ENCODE measurements at regions not wholly inside any gene's neighbourhood (a gene's known extent, or its start where the extent isn't known, plus 50 kb on each side); places are given as distances from the start of the nearest gene placed in this dataset.

DNA sequence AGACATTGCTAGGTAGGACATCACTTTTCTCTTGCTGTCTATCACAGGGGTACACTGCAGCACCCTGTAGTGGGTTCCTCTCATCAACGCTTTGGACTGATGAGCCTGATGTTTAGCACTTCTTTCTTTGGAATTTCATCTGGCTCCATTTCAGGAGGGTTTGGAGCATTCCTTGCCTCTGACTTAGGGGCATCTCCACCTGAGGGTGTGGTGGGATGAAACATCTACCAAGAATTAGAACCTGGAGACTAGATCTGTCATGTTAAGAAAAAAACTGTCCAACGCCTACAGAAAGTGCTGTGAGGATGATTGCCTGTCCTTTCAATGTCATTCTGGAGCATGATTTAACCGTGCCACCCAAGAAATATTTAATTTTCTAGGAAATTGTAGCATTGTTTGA is 648.4 kb downstream of the ETS1 start:
- TF ChIP-seq, protein P1, sequence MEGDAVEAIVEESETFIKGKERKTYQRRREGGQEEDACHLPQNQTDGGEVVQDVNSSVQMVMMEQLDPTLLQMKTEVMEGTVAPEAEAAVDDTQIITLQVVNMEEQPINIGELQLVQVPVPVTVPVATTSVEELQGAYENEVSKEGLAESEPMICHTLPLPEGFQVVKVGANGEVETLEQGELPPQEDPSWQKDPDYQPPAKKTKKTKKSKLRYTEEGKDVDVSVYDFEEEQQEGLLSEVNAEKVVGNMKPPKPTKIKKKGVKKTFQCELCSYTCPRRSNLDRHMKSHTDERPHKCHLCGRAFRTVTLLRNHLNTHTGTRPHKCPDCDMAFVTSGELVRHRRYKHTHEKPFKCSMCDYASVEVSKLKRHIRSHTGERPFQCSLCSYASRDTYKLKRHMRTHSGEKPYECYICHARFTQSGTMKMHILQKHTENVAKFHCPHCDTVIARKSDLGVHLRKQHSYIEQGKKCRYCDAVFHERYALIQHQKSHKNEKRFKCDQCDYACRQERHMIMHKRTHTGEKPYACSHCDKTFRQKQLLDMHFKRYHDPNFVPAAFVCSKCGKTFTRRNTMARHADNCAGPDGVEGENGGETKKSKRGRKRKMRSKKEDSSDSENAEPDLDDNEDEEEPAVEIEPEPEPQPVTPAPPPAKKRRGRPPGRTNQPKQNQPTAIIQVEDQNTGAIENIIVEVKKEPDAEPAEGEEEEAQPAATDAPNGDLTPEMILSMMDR (IDR thresholded peaks at IDR 0.05; ENCODE audit: insufficient read depth, low read depth, low read length): no peak
- TF ChIP-seq EZH2 (IDR thresholded peaks at IDR 0.05; ENCODE audit: insufficient read depth, low read length): no peak

Data from astrocyte (in vitro differentiated cells and primary cell).